Amniotic epithelial cell (primary cell): ENCODE measurements at regions not wholly inside any gene's neighbourhood (a gene's known extent, or its start where the extent isn't known, plus 50 kb on each side); places are given as distances from the start of the nearest gene placed in this dataset.

Experiments
- DNase-seq: peaks from one replicate; pipeline ENCODE4 v3.0.0-alpha.2; 2010; ENCODE audit warnings: low read depth

DNA sequence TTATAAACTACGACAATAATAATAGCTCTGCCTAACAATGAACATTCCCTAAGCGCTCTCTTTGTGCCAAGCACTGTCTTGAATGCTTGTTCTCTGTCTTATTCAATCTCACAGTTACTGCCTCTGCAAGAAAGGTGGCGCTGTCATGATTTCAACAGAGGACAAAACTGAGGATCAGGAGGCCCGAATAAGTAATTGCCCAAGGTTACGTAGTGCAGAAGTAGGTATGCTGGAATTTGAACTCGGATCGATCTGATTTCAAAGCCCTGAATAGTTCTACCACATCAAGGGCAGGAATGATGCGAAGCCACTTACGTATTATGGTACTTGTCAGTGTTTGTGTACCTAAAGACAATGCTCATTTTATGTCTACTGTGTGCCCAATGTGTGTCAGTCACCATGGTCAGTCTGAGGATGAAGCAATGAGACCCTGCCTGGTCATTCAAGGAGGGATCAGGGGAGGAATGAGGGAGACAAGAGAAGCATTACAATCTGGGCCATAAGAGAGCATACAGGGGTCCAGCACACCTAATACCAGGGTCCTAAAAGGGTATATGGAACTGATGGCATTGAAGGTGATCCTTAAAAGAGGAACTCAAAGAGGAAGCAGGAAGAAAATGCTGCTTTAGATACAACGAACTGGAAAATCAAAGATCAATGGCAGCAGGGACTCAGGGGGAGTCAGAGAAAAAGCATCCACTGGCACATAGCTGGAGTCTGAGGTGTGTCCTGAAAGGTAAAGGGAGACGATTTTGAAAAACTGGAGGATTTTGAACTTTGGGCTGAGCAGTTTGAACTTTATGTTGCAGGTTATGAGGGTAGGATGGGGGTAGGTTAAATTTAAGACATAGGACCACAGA, 389.2 kb downstream of the PLPP3 start:
- DNase-seq: peak; percentile 19

- no peak for DNase-seq
Measured at GRCh38 chr1:56189454-56189853, 389.9 kb downstream of the PLPP3 start.

- no peak for DNase-seq
Measured at GRCh38 chr1:56188855-56189254, 390.5 kb downstream of the PLPP3 start.

- DNase-seq: no peak
Measured at GRCh38 chr1:56188221-56188620, 391.1 kb downstream of the PLPP3 start.

- DNase-seq: no peak
Measured at GRCh38 chr1:56187405-56187804, 392.0 kb downstream of the PLPP3 start.

DNA sequence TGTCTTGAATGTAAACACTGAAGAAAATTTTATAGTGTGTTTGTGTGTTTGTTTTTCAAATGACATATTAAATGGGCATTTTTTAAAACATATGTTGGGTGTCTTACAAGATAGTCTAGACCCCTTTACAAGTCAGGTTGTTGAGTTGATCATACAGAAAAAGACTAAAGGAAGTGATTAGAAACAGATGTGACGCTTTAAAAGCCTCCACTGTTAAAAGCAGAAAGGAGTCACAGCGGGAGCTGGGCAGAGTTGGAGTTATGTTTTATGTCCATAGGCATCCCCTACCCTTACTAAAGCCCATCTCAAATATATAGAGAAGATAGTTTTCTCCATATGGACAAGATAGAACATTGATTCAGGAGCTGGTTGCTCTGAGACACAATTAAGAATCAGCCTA, 393.9 kb downstream of the PLPP3 start:
- no peak for DNase-seq

DNA sequence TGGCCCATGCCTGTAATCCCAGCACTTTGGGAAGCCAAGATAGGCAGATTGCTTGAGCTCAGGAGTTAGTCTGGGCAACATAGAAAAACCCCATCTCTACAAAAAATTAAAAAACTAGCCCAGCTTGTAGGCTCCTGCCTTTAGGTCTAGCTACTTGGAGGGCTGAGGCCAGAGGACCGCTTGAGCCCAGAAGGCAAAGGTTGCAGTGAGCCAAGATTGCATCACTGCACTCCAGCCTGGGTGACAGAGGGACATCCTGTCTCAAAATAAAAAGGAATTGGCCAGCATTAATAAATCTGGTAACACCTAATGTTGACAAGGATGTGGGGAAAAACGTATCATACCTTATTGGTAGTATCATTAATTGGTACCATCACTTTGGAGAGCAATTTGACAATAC, 396.2 kb downstream of the PLPP3 start:
- no peak for DNase-seq

GRCh38 chr1:56180520-56181190, 398.7 kb downstream of the PLPP3 start:
- no peak for DNase-seq

- no peak for DNase-seq
Measured at GRCh38 chr1:56179543-56179942, 399.8 kb downstream of the PLPP3 start.

GRCh38 chr1:56175211-56175610, 404.2 kb downstream of the PLPP3 start:
- no peak for DNase-seq

GRCh38 chr1:56174176-56174885, 405.0 kb downstream of the PLPP3 start:
- DNase-seq: no peak

DNA sequence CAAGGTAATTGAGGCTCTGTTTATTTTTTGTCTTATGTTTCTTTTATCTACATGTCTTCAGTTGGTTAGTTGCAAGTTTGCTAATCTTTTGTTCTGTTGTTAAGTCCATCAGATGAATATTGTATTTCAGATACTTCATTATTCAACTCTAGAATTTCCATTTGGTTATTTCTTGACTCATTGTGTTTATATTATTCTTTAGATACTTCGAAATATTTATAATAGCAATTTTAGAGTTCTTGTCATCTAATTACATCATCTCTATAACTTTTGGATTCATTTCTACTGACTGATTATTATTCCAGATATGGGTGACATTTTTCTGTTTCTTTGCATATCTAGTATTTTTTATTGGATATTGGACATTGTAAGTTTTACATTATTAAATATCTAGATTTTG, 405.6 kb downstream of the PLPP3 start:
- DNase-seq: no peak

DNA sequence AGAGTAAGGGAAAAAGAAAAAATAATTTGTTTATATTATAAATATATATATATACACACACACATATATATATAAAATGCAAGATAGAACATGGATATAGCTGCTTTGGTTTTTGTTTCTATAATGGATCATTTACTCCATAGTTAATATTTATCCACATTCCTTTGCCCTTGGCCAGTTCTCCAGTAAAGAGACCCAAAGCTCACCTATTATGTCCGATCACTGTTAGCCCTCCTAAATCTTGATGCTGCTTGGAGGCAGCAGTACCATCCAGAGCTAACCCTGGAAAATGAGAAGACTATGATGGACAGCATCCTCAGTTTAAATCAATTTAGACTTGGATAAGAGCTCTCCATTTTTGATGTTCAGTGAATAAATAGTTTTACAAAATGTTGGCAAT, 407.7 kb downstream of the PLPP3 start:
- DNase-seq: no peak

- no peak for DNase-seq
Measured at GRCh38 chr1:56170784-56171320, 408.5 kb downstream of the PLPP3 start.

GRCh38 chr1:56169856-56170255, 409.5 kb downstream of the PLPP3 start:
- DNase-seq: no peak

- DNase-seq: no peak
Measured at GRCh38 chr1:56168176-56168575, 411.2 kb downstream of the PLPP3 start.

GRCh38 chr1:56167596-56167995, 411.8 kb downstream of the PLPP3 start:
- DNase-seq: no peak

DNA sequence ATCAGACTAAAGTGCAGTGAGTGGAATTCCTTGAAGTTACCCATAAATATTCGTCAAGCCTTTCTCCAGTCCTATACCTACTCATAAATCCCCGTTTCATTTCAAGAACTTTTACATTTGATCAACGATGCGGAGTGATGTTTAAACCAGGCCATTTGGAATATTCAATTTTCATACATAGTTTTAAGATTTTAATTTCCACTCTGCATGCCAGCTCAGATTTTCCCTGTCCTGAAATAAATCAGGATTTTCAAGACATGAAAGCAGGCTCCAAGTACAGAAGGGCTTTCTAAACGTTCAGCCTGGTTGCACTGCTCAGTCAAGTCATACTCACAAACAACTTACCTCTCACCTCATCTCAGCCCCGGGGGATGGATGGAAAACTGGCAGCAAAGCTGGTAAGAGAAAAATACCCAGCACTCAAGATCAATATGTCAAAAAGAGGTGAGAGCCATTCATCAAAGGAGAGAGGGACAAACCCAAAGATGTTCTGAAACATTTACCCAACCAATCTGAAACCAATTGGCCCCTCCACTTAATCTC, 418.5 kb downstream of the PLPP3 start:
- DNase-seq: no peak

DNA sequence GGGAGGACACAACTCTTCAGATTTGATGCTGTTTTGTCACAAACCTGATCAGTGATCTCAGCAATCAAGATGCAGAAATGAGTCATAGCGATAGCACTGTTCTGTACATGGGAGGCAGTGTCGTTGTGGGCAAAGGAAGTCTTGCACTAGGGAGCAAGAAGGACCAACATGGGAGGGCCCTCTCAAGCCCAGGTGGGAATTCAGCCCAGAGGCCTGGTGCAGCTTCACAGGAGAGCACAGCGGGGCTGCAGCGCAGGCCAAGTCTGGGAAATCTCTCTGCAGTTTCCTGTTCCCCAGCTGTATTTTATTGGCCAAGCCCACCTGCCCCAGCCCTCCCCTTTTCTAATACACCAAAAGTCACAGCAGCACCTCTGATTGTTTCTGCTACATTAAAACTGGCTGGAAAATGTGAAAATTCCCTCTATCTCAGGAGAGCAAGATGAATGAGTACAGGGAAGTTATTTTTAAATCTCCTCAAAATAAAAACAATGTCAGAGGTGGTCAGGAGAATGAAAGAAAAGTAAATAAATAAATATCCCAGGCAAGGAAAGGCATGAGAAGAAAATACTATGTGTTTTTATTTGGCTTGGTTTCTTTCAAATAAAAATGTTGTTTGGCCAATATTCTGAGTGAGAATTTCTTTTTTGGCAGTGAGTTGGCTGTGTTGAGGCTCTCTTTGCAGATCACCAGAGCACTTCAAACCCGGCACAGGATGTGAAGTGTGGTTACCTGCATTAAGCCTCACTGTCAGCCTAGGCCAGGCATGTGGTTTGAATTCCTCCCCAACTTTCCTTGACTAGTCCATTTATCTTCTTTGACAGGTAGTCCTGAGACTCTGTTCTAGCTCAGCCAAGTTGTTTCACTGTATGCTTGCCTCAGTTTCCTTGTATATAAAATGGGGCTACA, 422.1 kb downstream of the PLPP3 start:
- DNase-seq: no peak

DNA sequence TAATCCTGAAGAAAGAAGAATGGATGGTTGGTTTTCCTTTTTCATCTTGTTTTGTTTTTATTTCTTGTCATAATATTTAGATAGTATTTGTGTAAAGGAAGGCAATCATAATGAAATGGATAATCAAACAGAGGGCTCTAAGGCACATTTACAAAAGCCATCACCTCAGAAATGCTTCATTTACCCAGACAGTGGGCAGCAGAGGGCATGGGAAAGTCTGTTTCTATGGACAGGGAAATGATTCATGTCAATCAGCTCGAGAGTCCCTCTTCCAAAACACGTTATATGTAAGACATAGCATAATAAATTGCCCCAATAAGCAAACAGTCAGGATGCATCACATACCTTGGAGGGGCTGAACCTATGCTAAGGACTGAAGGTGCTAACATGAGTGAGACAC, 426.1 kb downstream of the PLPP3 start:
- no peak for DNase-seq

- no peak for DNase-seq
Measured at GRCh38 chr1:56152635-56153034, 426.7 kb downstream of the PLPP3 start.
